Cerebellar cortex (tissue), 1 donor: ENCODE measurements at regions not wholly inside any gene's neighbourhood (a gene's known extent, or its start where the extent isn't known, plus 50 kb on each side); places are given as distances from the start of the nearest gene placed in this dataset.

ENCODE experiments used
- DNase-seq: peaks from one replicate; pipeline ENCODE4 v3.0.0-alpha.2; 2015; ENCODE audit warnings: low spot score

DNA sequence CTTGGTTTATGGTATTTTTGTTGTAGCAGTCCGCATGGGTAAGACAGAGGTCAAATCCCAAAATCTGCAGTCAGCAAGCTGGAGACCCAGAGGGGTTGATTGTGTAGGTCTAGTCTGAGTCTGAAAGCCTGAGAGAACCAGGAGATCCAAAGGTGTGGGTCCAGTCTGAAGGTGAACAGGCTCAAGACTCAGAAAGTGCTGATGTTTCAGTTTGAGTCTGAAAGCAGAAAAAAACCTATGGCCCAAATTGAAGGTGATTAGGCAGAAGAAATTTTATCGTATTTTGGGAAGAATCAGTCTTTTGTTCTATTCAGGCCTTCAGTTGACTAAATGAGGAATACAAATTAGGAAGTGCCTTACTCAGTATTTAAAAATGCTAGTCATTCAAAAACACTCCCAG is 807.8 kb upstream of the FOXG1 start:
- DNase-seq: no peak

DNA sequence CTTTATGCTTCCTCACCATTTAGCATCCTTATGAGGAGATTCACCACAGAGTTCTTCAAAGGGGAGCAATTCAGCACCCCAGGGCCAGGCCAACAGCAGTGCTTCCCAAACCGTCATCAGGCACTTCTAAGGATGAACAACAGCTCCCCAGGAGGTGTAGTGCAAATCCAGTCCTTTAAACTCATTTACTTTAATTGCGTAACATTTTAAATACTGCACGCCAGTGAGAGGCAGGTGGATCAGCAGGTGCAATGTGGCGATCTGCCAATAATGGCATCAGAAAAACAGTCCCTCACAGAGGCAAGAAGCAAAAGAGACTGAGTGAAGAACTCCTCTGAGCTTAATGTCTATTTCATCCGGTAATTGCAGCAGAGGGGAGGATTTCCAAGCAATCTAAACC is 770.9 kb upstream of the FOXG1 start:
- DNase-seq: no peak

DNA sequence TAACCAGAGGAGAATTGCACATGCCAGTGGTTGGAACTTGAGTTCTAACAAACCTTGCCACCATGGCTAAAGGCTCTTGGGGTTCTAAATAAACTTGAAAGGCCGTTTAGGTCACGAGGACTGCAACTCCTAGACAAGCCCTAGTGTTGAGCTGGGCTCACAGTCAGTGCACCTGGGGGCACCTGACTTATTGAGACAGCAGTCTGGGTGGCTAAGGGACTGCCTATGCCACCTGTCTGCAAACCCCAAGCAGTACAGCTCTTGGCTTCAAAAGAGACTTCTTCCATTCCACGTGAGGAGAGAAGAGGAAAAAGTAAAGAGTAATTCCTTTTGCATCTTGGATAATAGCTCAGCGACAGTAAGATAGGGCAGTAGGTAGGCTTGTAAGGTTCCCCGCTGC is 765.6 kb upstream of the FOXG1 start:
- no peak for DNase-seq

DNA sequence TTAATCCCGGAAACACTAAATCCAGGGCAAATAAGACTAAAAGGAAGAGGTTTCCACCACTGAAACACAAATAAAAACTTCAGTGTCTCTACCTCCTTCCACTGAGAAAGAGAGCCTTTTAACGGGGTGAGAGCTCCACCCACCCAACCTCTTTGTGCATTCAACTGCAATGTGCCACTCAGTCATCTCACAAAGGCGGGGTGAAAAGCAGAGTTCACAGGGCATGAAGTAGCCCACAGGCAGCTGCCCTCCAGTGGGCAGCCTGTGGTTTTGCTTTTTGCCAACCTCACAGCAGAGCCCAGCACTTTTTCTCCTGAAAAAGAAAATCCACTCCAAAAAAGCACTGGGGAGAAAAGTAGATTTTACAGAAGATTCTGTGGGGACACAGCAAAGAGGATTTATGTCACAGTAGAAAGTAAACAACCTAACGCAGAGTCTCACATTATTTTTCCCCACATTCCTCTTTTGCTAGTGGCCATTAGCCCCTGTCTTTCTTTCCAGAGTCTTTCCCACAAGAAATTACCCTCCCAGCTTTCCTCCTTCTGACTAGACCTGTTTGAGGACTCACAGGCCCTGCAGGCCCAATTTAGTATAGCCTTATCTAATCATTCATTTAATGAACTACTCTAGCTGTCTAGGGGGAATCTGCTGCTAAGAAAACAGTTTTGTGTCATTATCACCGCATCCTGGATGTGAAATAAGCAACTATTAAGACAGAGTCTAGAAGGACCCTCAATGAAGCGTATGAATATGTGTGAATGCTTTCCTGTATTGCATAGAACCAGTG is 753.8 kb upstream of the FOXG1 start:
- no peak for DNase-seq

DNA sequence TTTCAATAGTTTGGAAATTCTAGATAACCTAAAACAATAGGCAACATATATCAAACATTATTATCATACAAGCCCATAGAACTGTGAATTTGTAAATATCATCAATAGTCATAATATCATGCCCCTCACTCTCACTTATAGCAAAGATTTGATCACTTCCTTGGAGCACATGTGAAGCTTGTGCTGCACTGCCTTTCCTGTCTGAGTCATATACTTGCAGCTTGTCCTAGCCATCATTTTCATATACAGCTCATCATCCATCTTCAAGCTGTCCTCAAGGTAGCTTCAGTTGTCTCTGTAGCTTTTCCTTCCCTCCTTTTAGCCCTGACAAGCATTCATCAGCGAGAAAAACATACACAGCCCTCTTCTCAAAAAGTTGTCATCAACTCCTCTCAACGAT is 746.5 kb upstream of the FOXG1 start:
- no peak for DNase-seq

DNA sequence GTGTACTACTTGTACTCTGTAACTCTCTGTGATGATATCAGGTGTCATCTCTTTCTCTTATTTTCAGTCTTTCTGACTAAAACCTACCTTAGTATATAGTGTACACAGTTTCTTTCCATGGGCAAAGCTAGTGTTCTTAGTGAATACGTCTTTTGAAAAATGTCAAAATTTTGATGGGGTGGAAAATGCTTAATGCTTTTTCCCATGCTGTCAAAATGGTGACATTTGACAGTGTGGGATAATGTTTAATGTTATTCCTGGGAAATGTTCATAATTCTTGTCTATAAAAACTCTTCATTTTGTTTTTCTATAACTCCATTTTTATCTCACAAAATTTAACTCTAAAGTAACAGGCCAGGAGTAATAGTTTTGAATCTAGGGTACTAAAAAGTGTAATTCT is 742.7 kb upstream of the FOXG1 start:
- DNase-seq: no peak

DNA sequence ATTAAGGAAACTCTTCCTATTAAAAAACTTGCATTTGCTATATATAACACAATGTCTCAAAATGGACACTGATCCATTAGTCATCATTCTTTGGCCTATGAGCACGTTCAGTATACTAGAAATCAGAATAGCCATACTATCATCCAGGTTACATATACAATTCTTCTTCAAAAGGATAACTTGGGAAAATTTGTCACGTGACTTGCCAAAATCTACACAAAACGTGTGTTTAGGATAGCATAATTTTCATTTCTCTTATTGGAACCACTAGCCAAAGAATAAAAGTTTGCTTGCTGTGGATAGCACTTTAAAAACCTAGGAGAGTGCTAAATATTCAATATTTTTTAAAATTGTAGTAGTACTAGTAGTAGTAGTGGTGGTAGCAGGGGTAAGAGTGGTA is 714.3 kb upstream of the FOXG1 start:
- no peak for DNase-seq

DNA sequence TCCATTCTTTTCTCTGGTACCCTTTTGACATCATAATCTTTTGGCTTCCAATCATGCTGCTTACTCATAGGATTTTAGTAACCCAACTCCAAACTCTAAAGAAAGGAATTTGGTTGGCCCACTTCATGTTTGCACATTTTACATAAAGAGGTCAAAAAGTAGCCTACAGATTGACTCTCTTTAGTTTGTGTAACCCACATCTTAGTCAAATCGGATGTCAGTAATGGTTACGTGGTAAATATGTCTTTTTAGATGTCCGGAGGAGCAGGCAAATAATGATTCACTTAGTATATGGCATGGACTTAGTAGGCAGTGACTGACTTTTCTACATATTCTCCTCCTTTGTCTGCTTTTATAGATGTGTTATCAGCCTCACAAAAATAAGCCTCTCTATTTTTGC is 711.6 kb upstream of the FOXG1 start:
- no peak for DNase-seq

DNA sequence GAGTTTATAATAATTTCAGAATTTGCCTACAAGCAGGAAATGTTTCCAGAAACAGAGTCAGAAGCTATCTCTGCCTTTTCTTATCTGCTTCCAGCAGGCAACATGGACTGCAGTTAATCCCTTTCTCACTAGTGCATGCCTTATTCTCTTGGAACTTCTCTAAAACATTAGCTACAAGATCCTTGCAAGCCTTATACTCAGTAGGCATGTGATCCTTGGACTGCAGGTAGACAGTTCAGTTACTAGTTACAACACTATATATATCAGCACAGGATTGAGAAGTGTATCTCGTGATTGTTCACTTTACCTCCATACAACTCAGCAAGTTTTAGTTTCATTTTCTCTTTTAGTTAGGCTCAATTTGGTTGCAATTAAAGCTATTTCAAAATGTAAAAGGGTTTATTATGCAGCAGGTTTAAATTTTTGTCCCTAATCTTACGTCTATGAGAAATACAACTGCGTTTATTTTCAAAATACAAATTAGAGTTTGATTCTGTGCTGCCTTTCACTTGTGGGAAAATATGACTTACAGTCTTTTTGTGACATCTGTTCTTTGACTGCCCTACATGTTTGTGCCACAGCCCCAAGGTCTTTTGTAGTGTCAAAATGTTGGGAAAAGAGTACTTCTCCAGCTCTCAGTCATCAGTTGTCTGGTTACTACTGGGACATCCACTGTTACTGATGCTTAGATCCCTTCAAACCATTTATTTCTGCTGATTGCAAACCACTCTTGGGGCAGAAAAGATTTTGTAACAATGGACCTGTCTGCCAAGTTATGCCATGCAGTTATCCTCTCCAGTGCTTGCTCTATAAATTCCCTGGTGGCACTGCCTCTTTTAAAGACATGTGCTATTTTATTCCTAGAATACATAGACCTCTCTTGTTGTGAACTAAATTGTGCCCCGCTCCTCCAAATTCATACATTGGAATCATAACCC is 709.0 kb upstream of the FOXG1 start:
- DNase-seq: no peak

DNA sequence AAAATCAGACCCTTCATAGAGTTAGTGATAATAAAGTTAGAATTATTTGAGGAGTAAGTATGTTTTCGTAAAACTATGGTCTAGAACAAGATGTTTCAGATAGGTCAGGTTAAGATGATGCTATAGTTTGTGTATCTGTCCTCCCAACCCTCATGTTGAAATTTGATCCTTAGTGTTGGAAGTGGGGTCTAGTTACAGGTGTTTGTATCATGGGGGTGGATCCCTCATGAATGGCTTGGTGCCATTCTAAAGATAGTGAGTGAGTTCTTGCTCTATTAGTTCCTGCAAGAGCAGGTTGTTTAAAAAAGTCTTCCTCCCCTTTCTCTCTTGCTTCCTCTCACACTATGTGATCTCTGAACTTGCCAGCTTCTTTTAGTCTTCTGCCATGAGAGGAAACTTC is 707.3 kb upstream of the FOXG1 start:
- DNase-seq: no peak

DNA sequence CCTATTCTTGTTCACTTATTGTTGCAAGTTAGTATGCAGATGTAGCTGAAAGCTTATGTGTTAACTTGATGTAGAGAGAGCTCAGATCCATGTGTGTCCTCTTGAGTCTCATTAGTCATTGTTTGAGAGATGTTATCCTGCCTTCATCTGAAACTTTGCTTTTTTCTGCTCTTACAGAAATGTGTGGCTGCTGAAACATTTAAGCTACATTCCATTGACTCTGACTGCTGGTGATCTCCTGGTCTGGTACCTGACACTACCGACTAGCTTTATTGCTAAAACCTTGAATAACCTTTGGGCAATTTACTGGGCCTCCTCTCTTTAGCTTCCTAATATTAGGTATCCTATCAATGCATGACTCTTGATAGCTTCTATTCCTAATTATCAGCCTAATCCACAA is 705.6 kb upstream of the FOXG1 start:
- no peak for DNase-seq

DNA sequence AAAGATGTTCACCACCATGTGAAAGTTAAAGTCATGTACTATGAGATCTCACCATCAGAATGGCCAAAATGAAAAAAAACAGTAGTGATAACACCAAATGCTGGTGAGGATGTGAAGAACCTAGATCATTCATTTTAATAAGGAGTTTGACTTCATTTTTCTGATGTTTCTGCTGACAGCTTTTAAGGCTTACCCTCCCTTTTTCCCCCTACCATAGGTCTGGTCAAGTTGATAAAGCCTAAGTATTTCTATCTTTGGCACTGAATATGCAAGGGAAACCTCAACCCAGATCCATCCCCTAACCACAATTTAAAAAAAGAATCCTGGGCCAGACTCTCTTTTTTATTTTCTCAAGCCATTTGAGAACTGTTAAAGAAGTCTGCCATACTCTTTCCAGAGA is 689.6 kb upstream of the FOXG1 start:
- no peak for DNase-seq

DNA sequence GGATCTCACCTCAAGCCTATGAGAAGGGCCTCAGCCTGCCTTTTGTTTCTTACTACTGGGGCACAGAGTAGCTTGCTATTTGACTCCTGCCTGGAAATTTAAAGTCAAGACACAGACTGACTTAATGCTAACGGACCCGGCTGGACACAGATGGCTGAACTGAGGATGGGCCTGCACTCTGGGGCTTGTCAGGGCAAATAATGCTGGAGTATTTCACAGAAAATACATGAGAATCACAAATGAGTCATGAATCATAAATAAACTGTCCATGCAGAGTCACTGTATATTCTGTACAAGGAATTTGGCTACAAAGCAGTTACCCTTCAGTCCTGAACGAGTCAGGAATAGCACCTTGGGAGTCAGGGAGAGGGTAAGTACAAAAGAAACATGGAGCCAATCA is 683.2 kb upstream of the FOXG1 start:
- DNase-seq: no peak

DNA sequence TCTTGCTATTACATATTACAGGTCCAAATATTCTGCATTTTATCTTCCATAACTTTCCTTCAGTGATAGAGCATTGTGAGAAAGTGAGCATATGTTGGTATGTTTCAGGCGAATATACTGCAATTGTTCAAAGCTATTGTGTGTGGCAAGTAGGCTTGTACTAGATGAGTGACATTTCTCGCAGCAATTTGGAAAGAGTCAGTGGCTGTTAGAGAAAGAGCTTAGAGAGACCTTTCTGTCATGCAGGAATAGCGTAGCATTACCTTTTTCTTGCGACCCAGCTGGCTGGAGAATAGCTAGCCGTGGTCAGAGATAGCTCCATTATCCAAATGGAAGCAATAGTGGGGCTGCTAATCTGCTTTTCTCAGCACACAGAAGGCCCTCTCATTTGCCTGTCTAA is 678.5 kb upstream of the FOXG1 start:
- no peak for DNase-seq

DNA sequence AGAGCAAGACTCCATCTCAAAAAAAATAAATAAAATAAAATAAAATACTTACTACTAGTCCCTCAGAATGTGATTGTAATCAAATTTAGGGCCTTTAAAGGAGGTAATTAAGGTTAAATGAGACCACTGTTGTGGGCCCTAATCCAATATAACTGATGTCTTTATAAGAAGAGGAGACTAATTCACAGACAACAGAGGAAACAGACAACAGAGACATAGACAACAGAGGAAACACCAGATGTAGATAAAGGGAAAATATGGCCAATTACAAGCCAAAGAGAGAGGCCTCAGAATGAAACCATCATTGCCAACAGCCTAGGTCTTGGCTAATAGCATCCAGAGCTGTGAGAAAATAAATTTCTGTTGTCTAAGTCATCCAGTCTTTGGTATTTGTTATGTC is 669.0 kb upstream of the FOXG1 start:
- DNase-seq: no peak

DNA sequence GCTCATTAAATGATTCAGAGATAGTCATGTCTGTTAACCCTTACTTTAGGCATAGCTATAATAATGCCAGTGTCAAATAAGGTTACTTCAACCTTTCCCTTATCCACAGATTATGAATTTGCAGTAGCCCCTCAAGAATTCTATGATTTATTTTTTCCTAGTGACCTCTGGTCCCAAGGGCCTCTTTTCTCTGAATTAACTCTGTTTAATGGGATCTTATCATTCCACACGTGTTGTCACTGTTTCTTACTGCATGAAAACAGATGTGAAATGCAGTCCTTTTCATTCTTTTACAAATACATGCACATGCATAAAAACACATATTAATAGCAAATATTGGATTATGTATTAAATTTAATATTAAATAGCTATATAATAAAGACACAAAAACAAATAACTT is 667.7 kb upstream of the FOXG1 start:
- no peak for DNase-seq

DNA sequence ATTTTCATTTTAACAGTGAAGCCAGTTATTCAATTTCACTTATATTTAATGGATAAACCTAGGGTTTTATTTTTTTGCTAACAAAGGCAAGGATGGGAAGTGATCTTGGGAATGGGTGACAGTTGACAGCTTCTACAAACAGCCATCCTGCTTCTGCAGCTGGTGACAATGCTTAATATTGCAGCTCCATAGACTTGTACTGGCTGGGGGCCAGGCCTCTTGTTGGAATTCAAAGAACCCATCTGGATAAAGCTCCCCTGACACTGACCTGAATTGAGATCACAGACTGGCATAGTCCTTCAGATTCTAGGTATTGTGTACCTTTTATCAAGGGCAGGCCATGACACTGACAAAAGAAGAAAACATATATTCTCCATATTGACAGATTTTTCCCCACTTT is 664.6 kb upstream of the FOXG1 start:
- DNase-seq: no peak

DNA sequence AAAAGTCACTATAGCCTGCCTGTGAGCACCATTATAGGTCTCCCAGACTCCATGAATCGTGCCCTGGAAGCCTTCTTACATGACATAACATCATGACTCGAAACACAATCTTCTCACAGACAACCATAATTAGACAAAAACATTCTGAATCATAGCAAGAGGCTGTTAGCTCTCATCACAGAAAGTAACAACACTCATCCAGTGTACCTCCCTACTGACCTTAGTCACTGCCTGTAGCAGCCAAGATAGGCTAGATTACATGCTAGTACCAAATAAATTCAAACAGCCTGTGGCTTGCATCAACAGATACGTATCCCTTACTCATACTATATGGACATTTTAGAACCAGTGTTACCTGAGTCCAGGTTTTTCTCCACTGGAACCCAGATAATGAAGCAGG is 663.8 kb upstream of the FOXG1 start:
- DNase-seq: no peak

DNA sequence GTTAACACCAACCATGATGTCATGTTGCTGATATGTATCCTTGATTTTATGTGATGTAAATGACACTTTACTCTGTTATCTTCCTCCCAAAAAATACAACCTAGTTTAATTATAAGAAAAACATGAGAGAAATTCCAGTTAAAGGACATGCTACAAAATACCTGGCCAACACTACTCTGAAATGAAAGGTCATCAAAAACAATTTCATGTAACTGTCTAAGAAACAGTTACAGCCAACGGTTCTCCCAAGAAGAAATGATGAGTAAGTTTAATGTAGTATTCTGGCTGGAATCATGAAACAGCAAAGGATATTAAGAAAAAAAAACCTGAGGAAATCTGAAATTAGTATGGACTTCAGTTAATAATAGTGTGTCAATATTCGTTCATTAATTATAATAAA is 653.3 kb upstream of the FOXG1 start:
- DNase-seq: no peak

DNA sequence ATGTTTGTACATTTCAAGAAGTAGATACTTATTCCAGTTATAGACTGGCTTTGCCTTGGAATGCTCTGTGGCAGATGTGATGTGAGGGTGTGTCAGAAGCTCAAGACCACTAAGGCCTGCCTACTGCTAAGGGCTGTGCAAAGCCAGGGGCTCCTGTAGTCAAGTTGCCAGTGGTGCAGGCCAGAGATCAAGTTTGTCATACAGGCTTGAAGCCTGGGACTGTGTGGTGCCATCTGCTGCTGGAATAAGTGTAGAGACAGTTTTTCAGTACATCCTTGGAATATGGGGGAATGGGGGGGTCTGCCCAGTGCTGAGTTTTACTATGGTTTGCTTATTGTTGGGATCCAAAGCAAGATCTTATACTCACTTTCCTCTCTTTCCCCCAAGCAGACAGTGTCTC is 649.9 kb upstream of the FOXG1 start:
- no peak for DNase-seq

DNA sequence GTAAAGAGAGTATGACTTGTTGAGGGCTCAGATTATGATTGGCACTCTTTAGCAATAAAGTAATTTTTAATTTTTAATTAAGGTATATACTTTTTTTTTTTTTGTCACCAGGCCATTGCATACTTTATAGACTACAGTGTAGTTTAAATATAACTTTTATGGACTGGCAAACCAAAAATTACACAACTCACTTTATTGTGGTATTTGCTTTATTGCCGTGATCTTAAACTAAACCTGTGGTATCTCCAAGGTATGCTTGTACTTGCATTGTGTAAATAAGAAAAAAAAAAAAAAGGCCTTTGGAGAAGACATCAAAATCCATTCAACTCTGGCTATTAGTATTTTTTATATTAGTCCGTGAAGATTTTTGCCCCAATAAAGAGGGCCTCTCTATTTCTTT is 646.7 kb upstream of the FOXG1 start:
- DNase-seq: no peak

DNA sequence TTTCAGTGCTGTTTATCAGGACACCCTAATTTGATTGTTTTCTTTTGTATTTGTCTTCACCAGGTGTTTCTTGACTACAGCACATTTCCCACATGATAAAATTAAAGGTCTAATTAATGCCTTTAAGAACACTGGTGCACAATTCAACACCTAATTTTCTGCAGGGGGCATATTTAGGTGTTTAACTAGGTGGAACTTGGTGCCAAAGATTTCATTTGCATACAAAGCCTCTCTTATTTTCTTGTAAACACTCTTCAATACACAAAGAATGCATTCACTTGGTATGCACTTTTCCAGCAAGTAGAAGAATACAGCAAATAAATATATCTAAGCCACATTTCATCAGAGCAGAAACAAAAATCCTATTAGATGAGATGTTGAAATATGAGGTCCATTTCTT is 646.2 kb upstream of the FOXG1 start:
- DNase-seq: no peak

DNA sequence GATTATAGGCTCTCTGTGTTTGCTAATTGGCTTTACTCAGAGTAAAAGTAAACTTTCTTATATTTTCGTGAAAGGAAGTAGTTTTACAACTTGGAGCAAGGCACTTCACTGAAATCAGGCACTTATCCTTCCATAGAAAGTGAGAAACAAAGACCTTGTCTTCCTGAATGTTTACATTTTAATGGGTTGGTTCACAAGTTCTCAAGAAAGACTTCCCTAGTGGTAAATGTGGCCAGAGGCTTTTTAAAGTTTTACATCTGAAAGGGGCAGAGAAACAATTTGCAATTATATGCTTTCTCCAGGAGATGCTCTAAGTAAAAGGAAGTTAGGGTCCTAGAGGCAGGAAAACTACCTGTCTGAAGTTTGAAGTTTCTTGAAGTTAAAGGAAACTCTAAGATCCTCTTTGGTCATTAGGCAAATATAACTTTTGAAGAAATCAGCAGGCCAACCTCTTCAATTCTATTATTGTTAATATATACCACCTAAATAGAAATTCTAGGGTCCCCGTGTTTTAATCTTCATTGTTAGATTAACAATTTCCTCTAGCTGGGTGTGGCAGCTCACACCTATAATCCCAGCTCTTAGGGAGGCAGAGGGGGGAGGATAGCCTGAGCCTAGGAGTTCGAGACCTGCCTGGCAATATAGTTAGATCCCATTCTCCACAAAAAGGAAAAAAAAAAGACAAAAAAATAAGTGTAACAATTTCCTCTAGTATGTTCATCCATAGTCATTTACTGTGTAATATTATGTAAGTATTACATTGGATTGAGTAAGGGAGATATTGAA is 644.9 kb upstream of the FOXG1 start:
- no peak for DNase-seq
